ENCODE measurements at regions not wholly inside any gene's neighbourhood (a gene's known extent, or its start where the extent isn't known, plus 50 kb on each side); places are given as distances from the start of the nearest gene placed in this dataset.

GRCh38 chr2:226560325-226560724 is 239.3 kb downstream of the IRS1 start:
- POLR2A ChIA-PET: no interaction called here
- Mint-ChIP-seq H3K27me3 (ENCODE audit: insufficient read depth, unreplicated experiment) (no peaks in the 10 kb centered on the region), H3K9me3 (ENCODE audit: unreplicated experiment) (no peaks in the 10 kb centered on the region), H3K36me3 (ENCODE audit: insufficient read depth, unreplicated experiment) (no peaks in the 10 kb centered on the region), H3K4me1 (ENCODE audit: insufficient read depth, unreplicated experiment) (peaks cover 10% of the 10 kb centered on the region), H3K4me3 (ENCODE audit: unreplicated experiment) (no peak overlapping the region), H3K27ac (ENCODE audit: low read depth, unreplicated experiment) (no peak overlapping the region)
- intact Hi-C loops (cut with micrococcal nuclease): no loop called here
- no peak for DNase-seq (ENCODE audit: unreplicated experiment)
- TF ChIP-seq CTCF (IDR thresholded peaks at IDR 0.05; ENCODE audit: unreplicated experiment): no peak
- no TSS peak for BruUV-seq (replicated peaks)
- CTCF ChIA-PET: interaction anchor here (0.7 kb wide), 1 partner anchor 672 kb away, joined by 3 read pairs; no protein-coding TSS in a partner anchor

- POLR2A ChIA-PET: no interaction called here
- DNase-seq (ENCODE audit: unreplicated experiment): no peak
- no peak overlapping the region for H3K4me3 Mint-ChIP-seq (ENCODE audit: unreplicated experiment)
- no peaks in the 10 kb centered on the region for H3K9me3 Mint-ChIP-seq (ENCODE audit: unreplicated experiment)
- no peaks in the 10 kb centered on the region for H3K27me3 Mint-ChIP-seq (ENCODE audit: insufficient read depth, unreplicated experiment)
- TF ChIP-seq CTCF (IDR thresholded peaks at IDR 0.05; ENCODE audit: unreplicated experiment): no peak
- no TSS peak for BruUV-seq (replicated peaks)
- H3K27ac Mint-ChIP-seq (ENCODE audit: low read depth, unreplicated experiment): no peak overlapping the region
- intact Hi-C loops (cut with micrococcal nuclease): no loop called here
- H3K4me1 Mint-ChIP-seq (ENCODE audit: insufficient read depth, unreplicated experiment): peaks cover 4% of the 10 kb centered on the region
- H3K36me3 Mint-ChIP-seq (ENCODE audit: insufficient read depth, unreplicated experiment): peaks cover 1% of the 10 kb centered on the region
- CTCF ChIA-PET: no interaction called here
Observed at GRCh38 chr2:226559536-226559935, 240.1 kb downstream of the IRS1 start.

- no peaks in the 10 kb centered on the region for H3K27me3 Mint-ChIP-seq (ENCODE audit: insufficient read depth, unreplicated experiment)
- ChIA-PET CTCF (interaction anchor here (0.6 kb wide), 1 partner anchor 238 kb away, joined by 3 read pairs; no protein-coding TSS in a partner anchor), POLR2A (no interaction called here)
- DNase-seq (ENCODE audit: unreplicated experiment): no peak
- peaks cover 5% of the 10 kb centered on the region for H3K36me3 Mint-ChIP-seq (ENCODE audit: insufficient read depth, unreplicated experiment)
- intact Hi-C loops (cut with micrococcal nuclease): no loop called here
- no peak overlapping the region for H3K4me3 Mint-ChIP-seq (ENCODE audit: unreplicated experiment)
- no TSS peak for BruUV-seq (replicated peaks)
- no peak overlapping the region for H3K27ac Mint-ChIP-seq (ENCODE audit: low read depth, unreplicated experiment)
- no peaks in the 10 kb centered on the region for H3K4me1 Mint-ChIP-seq (ENCODE audit: insufficient read depth, unreplicated experiment)
- no peak for TF ChIP-seq CTCF (IDR thresholded peaks at IDR 0.05; ENCODE audit: unreplicated experiment)
- H3K9me3 Mint-ChIP-seq (ENCODE audit: unreplicated experiment): no peaks in the 10 kb centered on the region
Observed at GRCh38 chr2:226558418-226558817, 241.2 kb downstream of the IRS1 start.

GRCh38 chr2:226556050-226556449 is 243.6 kb downstream of the IRS1 start:
- no peaks in the 10 kb centered on the region for H3K9me3 Mint-ChIP-seq (ENCODE audit: unreplicated experiment)
- peaks cover 5% of the 10 kb centered on the region for H3K36me3 Mint-ChIP-seq (ENCODE audit: insufficient read depth, unreplicated experiment)
- DNase-seq (ENCODE audit: unreplicated experiment): no peak
- H3K4me3 Mint-ChIP-seq (ENCODE audit: unreplicated experiment): no peak overlapping the region
- intact Hi-C loops (cut with micrococcal nuclease): no loop called here
- no peak overlapping the region for H3K27ac Mint-ChIP-seq (ENCODE audit: low read depth, unreplicated experiment)
- POLR2A ChIA-PET: no interaction called here
- H3K4me1 Mint-ChIP-seq (ENCODE audit: insufficient read depth, unreplicated experiment): no peaks in the 10 kb centered on the region
- no peaks in the 10 kb centered on the region for H3K27me3 Mint-ChIP-seq (ENCODE audit: insufficient read depth, unreplicated experiment)
- TF ChIP-seq CTCF (IDR thresholded peaks at IDR 0.05; ENCODE audit: unreplicated experiment): no peak
- CTCF ChIA-PET: no interaction called here
- no TSS peak for BruUV-seq (replicated peaks)

Measured in MCF 10A (cell line).